ENCODE measurements at regions not wholly inside any gene's neighbourhood (a gene's known extent, or its start where the extent isn't known, plus 50 kb on each side); places are given as distances from the start of the nearest gene placed in this dataset.
A peak's percentile ranks its signal among the peaks of the same experiment; 100 is the strongest.

DNA sequence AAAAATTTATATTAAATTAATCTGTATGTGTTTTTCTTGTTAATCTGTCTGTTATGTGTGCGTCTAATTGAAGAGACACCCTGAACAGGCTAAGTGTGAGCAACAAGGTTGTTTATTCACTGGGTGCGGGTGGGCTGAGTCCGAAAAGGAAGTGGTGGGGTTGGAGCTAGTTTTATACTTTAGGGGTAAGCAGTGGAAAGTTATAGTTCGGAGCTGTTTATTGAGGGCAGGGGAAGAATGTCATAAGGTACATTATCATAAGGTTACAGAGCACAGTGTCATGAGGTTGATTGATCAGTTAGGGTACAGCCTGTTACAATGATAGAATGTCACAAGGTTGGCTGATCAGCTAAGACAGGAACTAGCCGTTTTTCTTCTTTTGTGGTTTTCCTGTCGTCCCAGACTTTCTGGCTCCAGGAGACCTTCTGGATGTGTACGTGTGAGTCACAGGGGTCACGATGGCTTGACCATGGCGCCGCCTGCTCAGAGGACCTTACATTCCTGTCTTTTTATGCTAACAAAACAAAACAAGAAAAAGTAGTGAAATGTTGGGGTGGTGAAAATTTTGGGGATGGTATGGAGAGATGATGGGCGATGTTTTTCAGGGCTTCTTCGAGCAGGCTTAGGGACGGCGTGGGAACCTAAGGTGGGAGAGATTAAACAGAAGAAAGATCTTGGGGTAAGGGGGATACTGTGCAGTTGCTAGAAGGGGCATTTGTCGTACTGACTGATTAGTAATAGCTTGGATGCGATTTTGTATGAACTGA is 754.0 kb upstream of the ADGRB3 start (continued):
- no peak for TF ChIP-seq ZNF23 (CRISPR knock-in tag; IDR thresholded peaks at IDR 0.05)
- no peak for TF ChIP-seq PRPF4 (IDR thresholded peaks at IDR 0.05; ENCODE audit: insufficient read depth, low read depth, low read length, poor library complexity, severe bottlenecking)
- TF ChIP-seq, protein P1, sequence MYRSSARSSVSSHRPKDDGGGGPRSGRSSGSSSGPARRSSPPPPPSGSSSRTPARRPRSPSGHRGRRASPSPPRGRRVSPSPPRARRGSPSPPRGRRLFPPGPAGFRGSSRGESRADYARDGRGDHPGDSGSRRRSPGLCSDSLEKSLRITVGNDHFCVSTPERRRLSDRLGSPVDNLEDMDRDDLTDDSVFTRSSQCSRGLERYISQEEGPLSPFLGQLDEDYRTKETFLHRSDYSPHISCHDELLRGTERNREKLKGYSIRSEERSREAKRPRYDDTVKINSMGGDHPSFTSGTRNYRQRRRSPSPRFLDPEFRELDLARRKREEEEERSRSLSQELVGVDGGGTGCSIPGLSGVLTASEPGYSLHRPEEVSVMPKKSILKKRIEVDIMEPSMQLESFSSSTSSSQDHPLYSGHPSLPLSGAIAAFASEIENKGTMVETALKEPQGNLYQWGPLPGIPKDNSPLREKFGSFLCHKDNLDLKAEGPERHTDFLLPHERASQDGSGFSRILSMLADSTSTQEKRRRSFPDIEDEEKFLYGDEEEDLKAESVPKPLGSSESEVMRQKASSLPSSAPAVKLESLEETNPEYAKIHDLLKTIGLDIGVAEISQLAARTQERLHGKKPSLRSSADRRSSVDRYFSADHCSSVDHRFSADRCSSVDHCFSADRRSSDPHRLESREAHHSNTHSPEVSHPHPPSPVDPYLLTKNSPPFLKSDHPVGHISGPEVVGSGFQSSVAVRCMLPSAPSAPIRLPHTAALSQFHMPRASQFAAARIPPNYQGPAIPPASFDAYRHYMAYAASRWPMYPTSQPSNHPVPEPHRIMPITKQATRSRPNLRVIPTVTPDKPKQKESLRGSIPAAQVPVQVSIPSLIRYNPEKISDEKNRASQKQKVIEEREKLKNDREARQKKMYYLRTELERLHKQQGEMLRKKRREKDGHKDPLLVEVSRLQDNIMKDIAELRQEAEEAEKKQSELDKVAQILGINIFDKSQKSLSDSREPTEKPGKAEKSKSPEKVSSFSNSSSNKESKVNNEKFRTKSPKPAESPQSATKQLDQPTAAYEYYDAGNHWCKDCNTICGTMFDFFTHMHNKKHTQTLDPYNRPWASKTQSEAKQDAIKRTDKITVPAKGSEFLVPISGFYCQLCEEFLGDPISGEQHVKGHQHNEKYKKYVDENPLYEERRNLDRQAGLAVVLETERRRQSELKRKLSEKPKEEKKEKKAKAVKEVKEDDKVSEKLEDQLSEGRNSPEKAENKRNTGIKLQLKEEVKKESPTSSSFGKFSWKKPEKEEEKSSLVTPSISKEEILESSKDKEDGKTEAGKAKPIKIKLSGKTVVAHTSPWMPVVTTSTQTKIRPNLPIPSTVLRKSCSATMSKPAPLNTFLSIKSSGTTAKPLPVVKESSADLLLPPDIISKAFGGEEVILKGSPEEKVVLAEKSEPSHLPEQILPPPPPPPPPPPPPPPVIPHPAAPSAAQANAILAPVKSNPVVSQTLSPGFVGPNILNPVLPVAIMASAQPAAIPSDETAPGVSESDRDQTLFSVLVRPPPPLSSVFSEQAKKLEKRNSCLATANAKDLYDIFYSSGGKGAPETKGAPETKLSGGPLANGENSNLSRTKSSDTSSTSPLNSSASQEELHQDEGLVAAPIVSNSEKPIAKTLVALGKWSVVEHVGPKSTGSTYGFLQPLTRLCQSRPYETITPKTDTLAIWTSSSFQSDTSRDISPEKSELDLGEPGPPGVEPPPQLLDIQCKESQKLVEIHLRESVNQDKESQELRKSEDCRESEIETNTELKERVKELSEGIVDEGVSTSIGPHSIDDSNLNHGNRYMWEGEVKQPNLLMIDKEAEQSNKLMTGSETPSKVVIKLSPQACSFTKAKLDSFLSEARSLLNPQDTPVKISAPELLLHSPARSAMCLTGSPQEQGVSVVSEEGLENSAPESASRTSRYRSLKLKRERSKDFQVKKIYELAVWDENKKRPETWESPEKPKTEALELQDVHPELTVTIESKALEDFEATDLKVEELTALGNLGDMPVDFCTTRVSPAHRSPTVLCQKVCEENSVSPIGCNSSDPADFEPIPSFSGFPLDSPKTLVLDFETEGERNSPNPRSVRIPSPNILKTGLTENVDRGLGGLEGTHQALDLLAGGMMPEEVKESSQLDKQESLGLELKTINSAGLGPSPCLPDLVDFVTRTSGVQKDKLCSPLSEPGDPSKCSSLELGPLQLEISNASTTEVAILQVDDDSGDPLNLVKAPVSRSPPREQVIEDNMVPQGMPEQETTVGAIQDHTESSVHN (IDR thresholded peaks at IDR 0.05; ENCODE audit: borderline replicate concordance in 1 of 2, low read depth in 1 of 2) = peak in 1 of 2 experiments; percentile 100; a peak in 2 of 4 replicates
- no peak for TF ChIP-seq RFX5 (IDR thresholded peaks at IDR 0.05; ENCODE audit: low read depth, low read length)
- TF ChIP-seq CCNT2 (IDR thresholded peaks at IDR 0.05; ENCODE audit: borderline replicate concordance, extremely low read depth, insufficient read length, low read depth, low read length) = no peak
- no peak; the same call in 1 of the 2 replicates for TF ChIP-seq GTF2F1 (IDR thresholded peaks at IDR 0.05; ENCODE audit: low read depth, low read length)
- TF ChIP-seq MXD1 (CRISPR knock-in tag; IDR thresholded peaks at IDR 0.05; ENCODE audit: borderline replicate concordance, poor library complexity, severe bottlenecking) = no peak
- peak; percentile 84 for TF ChIP-seq POLR2AphosphoS2 (IDR thresholded peaks at IDR 0.05; ENCODE audit: low read length)
- no peak for TF ChIP-seq CEBPG (CRISPR knock-in tag; IDR thresholded peaks at IDR 0.05)
- no peak for TF ChIP-seq CEBPG (tag; conservative IDR thresholded peaks at IDR 0.05 in 1 of 2, IDR thresholded peaks at IDR 0.05 in 1 of 2)
- no peak; the same call in 1 of the 2 replicates for TF ChIP-seq TAL1 (IDR thresholded peaks at IDR 0.05)
- peak; percentile 13 for TF ChIP-seq FIP1L1 (IDR thresholded peaks at IDR 0.05; ENCODE audit: low read depth, low read length, poor library complexity, severe bottlenecking)
- no peak for TF ChIP-seq ZNF224 (CRISPR knock-in tag; IDR thresholded peaks at IDR 0.05)
- no peak for TF ChIP-seq NFIX (CRISPR knock-in tag; IDR thresholded peaks at IDR 0.05; ENCODE audit: low read depth)
- TF ChIP-seq PHB (CRISPR knock-in tag; IDR thresholded peaks at IDR 0.05) = peak; percentile 80; the same call in 1 of the 2 replicates
- no peak for TF ChIP-seq ZNF121 (CRISPR knock-in tag; conservative IDR thresholded peaks at IDR 0.05)
- peak; percentile 50 to 83; a peak in 3 of 4 replicates for TF ChIP-seq ARNT (IDR thresholded peaks at IDR 0.05)
- TF ChIP-seq ZNF384 (IDR thresholded peaks at IDR 0.05; ENCODE audit: low read depth, low read length) = no peak

All from K562 (cell line).